ENCODE measurements at regions not wholly inside any gene's neighbourhood (a gene's known extent, or its start where the extent isn't known, plus 50 kb on each side); places are given as distances from the start of the nearest gene placed in this dataset.

- no peak for DNase-seq
Observed at GRCh38 chr12:24421759-24422158, 472.3 kb upstream of the SOX5 start.

GRCh38 chr12:24418157-24418556 lies 468.7 kb upstream of the SOX5 start:
- no peak for DNase-seq

DNA sequence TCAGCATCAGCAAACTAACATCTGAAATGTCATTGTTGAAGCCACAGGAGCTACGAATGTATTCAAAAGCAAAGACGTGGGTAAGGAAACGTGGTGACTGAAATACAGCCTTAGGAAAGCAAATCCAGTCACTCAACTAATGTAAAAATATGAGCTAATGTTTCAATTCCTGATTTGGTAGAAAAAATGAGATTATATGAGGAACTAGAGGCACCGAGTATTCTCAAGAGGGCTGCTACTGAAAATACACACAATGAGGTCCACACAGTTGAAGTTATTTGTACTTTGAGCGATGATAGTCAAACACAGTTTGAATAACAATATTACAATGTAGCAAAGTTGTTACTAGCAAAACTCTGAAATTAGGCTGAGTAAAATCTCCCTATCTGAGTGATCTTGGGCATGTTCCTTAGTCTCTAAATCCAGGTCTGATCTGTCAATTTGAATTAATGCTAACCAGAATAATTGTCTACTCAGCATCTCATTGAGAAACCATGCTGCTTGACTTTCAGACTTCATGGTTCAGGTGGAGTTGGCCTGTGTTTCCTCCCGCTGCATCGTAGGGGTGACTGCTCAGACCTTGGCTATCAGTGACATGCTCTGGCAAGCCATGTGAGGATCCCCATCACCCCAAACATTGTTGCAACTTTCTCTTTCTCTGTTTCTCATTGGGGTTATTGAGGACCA lies 467.1 kb upstream of the SOX5 start:
- no peak for DNase-seq

- DNase-seq = no peak
Observed at GRCh38 chr12:24415934-24416333, 466.5 kb upstream of the SOX5 start.

DNA sequence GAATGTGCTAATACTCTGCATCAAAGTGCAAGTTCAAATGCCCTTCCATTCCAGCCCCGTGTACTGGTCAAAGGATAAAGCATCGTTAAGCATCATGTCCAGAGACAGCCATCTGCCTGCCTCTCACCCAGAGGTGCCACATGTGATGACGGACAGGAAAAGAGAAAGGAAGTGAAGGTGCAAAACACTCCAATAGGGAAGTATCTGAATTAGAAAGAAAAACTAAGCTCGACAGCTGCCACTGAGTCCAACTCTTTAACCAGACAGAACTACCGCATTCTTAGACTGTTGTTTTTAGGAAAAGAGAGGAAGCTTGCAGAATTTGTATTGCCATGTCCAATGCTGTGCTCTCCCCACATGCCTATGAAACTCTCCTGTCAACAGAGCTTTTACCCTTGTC lies 465.0 kb upstream of the SOX5 start:
- DNase-seq = no peak

- DNase-seq = no peak
Observed at GRCh38 chr12:24411948-24412347, 462.5 kb upstream of the SOX5 start.

GRCh38 chr12:24409868-24410267 lies 460.4 kb upstream of the SOX5 start:
- no peak for DNase-seq

GRCh38 chr12:24408305-24408704 lies 458.8 kb upstream of the SOX5 start:
- no peak for DNase-seq

GRCh38 chr12:24407884-24408283 lies 458.4 kb upstream of the SOX5 start:
- DNase-seq = no peak

GRCh38 chr12:24404086-24404815 lies 454.8 kb upstream of the SOX5 start:
- DNase-seq = no peak

DNA sequence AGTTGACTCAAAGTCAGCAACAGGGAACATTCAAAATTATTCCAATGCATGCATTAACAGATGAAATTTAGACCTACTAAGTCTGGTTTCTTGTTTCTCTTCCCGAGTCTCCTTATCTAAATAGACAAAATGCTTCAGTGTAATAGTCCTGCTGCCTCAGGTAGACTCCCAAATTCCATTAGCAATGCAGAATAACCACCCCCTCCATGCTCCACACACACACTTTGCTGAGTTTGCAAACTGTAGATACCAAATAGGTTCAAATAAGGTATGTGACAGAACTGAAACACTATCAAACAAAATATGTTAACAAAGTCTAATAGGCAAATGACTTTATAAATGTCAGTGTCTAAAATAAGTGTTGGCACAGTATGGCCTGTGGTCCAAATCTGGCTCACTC lies 451.1 kb upstream of the SOX5 start:
- DNase-seq = no peak

DNA sequence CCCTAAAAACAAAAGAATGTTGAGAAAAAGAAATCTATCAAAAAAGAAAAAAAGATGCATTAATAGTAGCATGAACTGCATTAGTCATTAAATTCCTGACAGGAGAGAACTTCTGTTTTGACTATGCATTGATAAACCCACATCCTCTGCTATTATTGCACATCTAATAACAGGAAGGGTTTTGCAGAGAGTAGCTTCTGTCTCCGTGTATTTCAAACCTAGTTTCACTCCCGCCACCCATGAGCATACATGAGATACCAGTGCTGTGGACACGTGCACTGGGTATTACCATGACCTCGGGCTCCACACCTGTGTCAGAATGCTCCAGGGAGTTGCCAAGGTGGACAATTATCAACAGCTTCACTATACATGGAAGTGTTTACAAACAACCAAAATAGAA lies 449.1 kb upstream of the SOX5 start:
- no peak for DNase-seq

DNA sequence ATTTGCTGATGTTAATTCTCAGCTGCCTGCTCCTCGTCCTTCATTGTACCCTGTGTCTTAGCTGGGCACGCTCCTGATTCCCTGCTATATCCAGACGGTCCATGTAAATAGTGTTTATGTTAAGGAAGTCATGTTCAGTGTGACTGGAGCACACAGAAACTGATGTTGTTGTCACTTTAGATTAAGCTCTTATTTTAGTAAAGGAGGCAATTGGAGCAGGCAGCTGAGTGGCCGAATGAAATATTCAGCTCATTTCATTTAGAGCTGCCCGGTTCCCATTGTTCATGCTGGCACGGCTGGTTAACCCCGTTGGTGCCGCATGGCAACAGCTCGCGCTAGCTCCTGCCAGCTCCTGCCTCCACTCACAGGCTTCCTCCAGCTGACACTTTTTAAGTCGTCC lies 446.8 kb upstream of the SOX5 start:
- peak in 27 of 51 donors; percentile 1 to 63 (median 21) for DNase-seq

DNA sequence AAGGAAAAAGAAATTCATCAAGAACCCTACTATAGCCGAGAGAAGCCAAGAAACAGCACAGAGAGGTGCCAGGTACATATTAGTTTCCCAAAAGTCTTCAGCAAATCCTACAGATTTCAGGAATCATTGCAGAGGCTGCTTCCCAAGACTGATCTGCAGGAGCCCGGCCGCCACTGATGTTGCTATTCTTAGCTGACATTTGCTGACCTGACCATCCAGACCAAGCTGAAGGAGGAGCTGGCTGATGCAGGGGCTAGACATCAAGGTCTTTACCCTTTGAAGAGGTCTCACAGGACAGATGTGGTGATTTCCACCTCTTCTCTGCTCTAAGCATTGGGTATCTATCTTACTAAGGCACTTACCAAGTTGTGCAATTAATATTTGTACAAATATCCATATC lies 444.8 kb upstream of the SOX5 start:
- DNase-seq = no peak

DNA sequence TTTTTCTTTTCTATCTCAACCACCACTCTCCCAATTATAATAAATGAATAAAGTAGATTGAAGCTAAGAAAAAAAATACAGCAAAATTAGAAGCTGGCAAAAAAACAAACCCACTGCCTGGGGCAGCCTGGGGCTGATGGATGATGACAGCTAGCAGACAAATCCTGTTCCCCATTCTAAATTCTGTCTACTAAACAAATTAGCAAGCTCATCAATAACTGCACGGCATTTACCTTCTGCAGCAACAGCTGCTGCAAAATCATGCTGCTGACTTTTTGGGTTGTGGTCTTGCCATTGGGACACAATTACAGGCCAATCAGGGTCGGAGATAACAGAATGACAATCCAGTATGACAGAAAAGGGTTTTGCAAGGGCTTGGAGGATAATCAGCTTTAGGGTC lies 443.6 kb upstream of the SOX5 start:
- no peak for DNase-seq

DNA sequence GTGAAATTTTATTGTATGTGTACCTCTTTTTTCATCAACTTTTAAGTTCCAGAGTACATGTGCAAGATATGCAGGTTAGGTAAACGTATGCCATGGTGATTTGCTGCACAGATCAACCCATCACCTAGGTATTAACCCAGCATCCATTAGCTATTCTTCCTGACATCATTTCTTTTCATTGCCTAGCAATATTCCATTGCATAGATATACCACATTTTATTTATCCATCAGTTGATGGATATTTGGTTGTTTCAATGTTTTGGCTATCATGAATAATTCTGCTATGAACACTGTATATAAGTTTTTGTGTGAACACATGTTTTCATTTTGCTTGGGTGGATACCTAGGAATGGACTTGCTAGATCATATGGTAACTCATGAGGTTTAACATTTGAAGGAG lies 439.9 kb upstream of the SOX5 start:
- DNase-seq = no peak

GRCh38 chr12:24387381-24387780 lies 437.9 kb upstream of the SOX5 start:
- DNase-seq = no peak

DNA sequence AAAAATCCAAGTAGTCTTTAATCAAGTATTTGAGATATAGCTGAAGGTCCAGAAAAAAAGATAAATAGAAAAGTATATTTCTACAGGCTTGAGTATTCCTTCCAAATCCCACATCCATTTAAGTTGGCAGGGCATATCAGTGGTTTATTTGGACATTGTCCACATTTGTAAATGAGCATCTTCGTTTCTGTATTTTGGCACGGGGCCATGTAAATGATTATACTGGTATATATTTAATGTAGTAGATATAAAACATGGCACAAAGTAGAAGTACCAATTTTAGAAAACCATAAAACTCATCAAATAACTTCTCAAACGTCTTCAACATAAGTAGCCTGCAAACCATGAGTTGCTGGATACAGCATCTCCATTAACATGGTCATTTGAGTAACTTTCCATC lies 437.4 kb upstream of the SOX5 start:
- no peak for DNase-seq

GRCh38 chr12:24381790-24382189 lies 432.3 kb upstream of the SOX5 start:
- DNase-seq = no peak

GRCh38 chr12:24379861-24380521 lies 430.5 kb upstream of the SOX5 start:
- no peak for DNase-seq

GRCh38 chr12:24379433-24379832 lies 430.0 kb upstream of the SOX5 start:
- DNase-seq = no peak

GRCh38 chr12:24378548-24379407 lies 429.3 kb upstream of the SOX5 start:
- no peak for DNase-seq
